Middle frontal gyrus (tissue), 1 donor: ENCODE measurements at regions not wholly inside any gene's neighbourhood (a gene's known extent, or its start where the extent isn't known, plus 50 kb on each side); places are given as distances from the start of the nearest gene placed in this dataset.

Experiments
- DNase-seq: peaks from one replicate; pipeline ENCODE4 v3.0.0-alpha.2; 2015; ENCODE audit warnings: low spot score; ENCODE audit errors: extremely low spot score

DNA sequence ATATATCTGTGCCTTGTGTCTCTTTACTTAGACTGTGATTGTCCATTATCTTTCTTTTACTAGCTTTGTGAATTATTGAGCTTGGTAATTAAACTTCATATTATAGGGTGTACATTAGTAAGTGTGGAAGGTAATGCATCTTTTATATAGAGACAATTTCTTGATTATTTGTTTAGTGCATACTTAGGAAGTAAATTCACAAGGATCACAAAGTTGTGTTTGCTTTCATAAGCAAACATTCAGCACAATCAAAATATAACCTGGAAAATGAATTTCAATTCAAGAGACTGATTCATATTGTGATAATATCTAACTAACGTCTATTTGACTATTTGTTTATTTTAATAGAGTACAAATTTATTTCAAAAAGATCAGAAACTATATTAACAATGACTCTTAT is 749.9 kb upstream of the NUDT12 start:
- DNase-seq, result no peak

- no peak for DNase-seq
These were observed 743.0 kb upstream of the NUDT12 start for GRCh38 chr5:104305602-104306001.

GRCh38 chr5:104299998-104300706 is 737.6 kb upstream of the NUDT12 start:
- DNase-seq, result no peak

- DNase-seq, result no peak
These were observed 735.9 kb upstream of the NUDT12 start for GRCh38 chr5:104298518-104298917.

GRCh38 chr5:104297076-104297475 is 734.5 kb upstream of the NUDT12 start:
- DNase-seq, result no peak

DNA sequence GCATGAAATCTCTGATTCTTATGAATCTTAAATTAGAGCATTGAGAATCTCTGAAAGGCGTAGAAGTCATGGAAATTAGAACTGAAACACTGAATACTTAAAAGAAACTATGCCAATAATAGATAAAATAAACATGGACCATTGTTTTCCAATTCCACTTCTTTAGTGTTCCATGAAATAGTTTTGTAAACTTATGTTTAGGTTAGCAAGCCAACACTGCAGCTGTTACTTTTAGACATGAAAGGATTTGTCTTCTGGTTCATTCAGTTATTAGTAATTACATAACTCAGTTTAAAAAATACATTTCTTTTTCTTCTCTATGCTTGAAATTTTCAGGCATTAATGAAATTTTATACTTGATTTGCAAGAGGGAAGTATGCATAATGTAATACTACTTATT is 733.4 kb upstream of the NUDT12 start:
- DNase-seq, result no peak

DNA sequence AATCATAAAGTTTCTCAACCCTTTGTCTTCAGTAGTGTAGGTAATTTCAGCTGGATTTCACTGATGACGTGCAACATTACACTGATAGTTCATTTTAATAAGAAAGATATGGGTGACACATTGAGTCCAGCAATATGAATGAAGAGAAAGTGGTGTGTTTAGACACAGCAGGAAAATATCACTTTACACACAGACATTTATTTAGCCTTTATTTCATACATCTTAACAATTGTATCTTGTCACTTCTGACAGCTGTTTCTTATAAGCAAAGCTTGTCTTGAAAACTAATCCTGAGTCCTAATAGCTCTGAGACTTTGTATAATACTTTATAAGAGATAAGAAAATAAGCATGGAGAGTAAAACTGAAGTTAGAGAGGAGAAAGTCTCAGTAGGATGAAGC is 720.5 kb upstream of the NUDT12 start:
- DNase-seq, result no peak

- no peak for DNase-seq
These were observed 711.1 kb upstream of the NUDT12 start for GRCh38 chr5:104273725-104274124.

DNA sequence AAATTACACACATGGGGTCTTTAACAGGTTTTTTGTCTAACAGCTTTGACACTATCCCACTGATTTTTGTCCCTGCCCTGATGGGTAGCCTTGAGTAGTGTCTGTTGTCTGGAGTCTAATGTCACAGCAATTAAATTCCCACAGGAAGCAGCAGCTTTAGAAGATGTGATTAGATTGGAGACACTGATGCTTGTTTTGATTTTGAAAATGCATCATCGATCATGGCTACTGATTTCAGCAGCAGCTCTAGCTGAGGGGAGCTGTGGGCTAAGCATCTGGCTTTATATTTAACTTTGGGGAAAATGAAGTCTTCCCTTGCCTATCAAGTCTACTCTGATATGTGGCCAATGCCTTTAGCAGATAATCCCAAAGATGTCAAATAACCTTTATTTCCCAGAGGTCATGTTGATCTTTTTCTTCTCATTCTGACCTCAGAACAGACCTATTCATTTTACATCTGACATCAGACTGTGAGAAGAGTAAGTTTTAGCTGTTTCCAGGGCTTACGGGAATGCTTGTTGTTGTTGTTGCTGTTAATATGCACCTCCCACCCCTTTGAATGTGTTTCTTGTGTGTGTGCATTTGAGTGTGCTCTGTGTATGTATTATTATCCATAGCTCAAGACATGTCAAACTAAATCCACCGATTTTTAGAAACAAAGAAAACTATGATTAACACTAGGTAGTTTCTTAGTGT is 704.9 kb upstream of the NUDT12 start:
- no peak for DNase-seq

GRCh38 chr5:104266161-104266560 is 703.6 kb upstream of the NUDT12 start:
- DNase-seq, result no peak

DNA sequence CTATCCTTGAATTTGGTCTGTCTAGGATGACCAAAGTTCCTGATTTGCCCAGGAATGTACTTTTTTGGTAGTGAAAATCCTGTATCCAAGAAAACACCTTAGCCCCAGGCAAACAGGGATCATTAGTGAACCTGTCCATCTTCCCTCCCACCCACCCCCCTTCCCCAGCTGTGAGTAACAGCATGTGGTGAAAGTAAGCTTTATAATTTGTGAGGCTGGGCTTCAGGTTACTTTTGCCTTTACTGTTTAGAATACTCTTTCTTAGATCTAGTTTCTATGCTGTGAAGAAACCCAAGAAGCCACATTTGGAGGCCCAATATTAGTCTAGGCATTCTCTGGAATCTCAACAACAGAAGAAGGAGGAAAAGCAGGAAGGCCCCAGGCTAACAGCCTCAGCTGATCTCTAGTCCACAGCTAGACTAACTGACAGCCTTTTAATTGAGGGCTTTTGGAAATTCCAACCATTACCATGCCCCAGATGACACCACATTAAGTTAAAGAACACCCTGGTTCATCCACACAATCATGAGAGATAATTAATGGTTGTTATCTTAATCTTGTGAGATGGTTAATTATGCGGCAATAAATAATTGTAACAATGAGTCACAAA is 703.0 kb upstream of the NUDT12 start:
- no peak for DNase-seq

DNA sequence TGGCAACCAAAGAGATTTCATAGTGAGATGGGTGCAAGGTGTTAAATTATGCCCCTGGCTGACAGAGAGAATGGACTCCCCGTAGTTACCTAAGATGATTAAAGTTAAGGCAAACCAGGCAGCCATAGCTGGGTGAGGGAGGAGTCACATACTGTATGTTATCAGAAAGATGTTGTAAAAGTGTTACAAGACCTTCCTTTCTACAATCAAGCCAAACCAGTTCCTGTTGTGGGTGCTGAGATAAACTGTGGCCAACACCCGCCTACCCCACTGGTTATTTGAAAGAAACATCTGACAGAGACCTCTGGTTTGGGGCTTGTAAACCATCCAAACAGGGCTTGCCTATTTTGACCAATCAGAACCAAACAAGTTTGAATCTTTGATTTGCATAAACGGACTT is 684.7 kb upstream of the NUDT12 start:
- DNase-seq, result no peak

DNA sequence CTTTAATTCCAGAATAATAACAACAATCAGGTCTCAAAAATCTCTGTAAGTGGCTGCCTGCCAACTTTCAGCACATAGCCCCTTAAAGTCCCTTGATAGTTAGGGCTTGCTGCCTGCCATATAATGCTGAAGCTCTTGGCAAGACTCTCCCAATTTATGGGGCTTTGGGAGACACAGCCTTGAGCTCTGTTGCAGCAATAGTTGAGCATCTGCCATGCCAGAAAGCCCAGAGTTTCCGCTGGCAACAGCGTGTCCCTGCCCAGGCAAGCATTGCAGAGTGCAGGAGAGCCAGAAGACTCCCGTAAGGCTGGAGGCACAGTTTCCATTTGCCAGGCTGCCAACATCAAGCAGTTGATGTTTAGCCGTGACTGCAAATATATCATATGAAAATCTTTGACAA is 678.5 kb upstream of the NUDT12 start:
- DNase-seq, result no peak

DNA sequence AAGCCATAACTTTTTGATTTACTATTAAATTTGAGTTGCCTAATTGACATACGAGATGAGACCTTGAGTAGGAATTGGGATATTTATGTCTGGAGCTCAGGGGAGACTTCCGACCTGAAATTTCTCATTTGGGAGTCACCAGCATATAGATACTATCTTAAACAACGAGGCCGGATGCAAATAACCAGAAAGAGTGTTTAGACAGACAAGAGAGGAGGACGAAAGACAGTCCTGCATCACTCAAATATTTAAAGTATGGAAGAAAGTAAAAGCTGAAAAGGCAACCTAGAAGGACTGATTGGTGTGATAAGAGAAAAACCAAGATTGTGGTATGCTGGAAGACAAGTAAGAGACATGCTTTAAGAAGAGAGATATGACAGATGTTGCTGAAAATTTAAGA is 675.0 kb upstream of the NUDT12 start:
- DNase-seq, result no peak

DNA sequence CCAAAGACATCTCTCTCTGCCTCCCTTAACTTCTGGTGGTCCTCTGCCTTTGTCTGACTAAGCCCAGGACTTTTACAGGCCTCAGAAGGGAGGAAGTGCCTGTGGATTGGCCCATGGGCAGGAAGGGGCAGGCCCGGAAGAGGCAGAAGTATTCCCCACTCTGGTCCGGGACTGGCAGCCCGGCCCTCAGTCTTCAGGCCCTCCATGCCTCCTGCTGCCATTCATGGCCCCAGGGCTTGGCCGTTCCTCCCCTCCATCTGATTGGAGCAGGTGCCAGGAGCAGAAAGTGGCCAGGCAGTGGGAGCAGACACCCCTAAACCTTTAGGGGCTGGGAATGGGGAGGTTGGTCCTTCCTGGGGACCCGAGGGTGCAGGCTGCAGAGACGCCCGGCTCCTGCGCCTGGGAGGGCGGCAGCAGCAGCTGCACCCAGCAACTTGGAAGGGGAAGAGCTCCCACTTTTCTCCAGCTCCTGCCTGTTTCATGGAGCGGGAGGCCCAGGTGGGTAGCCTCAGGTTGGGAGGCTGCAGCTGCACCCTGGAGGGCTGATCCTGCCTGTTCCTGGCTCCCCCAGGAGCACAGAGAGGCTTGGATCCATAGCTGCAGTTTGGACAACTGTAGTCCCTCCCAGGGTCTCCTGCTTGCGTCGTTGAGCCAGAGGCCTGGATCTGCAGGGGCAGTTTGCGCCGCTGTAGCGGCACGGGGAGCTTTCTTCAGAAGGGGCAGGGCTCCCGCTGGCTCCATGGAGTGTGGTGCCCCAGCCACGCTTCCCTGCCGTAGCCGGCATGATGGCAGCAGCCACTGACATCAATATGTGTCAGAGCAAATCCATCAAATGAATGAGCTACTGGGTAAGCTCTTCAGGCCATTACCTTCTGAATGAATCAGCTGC is 661.5 kb upstream of the NUDT12 start:
- DNase-seq, result no peak

DNA sequence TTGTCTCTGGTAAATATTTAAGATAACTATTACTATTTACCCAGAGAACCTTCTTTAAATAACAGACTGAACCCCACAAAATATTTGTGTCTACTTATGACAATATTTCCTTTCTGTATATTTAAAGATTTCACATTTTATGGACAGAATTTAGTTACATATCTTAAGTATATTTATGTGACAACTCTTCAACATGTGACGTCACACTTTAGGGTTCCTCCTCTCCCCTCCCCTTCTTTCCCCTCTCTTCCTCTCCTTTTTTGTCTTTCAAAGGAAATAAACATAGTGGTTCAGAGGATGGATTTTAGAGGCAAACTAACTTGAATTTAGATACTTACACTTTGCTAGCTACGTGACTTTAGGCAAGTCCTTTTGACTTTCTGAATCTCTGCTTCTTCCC is 655.6 kb upstream of the NUDT12 start:
- DNase-seq, result no peak

DNA sequence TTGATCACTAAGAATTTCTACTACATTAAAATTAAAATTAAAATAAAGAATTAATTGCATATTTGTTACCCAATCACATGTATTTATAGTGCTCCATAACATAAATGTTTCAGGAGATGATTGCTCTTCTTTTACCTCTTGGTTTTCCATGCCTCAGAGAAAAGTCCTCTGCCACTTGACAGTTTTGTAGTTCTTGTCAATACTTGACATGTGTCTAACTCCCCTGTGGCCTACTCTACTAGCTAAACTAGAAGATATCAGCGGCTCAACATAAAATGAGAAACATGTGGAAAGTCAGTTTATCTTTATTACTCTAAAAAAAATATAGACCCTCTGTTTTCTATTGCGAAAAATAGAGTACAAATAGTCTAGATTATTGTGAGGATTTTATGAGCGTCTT is 650.6 kb upstream of the NUDT12 start:
- DNase-seq, result no peak

DNA sequence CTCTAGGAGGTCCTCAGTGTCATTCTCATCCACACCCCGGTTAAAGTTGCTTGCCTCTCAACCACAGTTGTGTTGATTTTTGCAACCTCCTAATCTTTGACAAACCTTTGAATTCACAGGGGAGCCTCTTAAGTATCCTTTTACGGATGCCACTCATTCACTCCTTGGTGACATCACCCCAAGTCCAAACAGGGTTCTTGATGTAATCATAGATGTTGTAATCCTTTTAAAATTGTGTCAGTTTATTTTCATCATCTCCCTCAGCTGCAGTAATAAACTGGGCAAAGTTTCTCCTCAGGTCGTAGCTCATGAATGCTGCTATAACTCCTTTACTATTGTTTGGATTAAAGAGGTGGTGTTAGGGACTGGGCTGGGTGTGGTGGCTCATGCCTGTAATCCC is 637.2 kb upstream of the NUDT12 start:
- DNase-seq, result no peak

DNA sequence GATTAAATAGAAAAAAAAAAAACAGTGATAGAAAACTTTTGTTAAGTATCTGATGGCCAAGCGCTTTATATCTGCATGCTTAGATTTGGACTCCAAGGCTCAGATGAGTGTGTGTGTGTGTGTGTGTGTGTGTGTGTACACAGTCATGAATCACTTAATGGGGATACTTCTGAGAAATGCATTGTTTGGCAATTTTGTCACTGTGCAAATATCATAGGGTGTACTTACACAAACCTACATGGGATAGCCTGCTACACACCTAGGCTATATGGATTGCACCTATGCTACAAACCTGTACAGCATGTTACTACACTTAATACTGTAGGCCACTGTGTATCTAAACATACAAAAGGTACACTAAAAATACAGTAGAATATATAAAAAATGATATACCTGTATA is 635.6 kb upstream of the NUDT12 start:
- no peak for DNase-seq

DNA sequence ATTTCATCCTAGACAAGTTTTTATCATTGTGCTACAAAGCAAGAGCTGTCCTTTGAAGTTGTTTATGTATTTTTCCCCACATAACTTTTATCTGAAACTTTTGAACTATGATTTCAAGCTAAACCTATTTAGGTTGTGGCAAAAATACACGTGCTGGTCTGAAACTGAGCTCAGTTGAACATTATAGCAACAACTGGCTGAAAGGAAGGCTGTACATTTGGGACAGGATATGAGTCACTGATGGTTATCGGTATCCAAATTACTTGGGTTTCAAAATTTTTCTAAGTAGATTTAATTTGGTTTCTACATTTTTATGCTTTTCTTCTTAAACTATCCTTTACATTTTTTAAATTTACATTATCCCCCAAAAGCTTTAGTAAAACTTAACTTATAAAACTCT is 627.3 kb upstream of the NUDT12 start:
- DNase-seq, result no peak

GRCh38 chr5:104189031-104189430 is 626.4 kb upstream of the NUDT12 start:
- no peak for DNase-seq

DNA sequence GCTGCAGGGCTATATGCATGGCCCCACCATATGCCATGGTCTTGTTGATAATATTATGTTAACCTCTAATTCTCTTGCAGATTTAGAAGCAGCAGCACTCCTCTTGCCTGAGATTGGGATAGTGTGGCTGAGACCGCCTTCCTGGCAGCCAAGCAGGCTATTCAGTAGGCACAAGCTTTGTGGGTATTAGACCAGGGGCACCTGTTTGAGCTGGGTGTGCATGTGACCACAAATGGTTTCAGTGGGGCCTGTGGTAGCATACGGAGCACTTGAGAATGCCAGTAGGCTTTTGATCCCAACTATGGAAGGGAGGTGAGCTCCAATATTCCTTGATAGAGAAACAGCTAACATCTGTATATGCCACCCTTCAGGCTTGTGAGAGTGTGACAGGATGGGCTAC is 625.1 kb upstream of the NUDT12 start:
- no peak for DNase-seq
